ENCODE measurements at regions not wholly inside any gene's neighbourhood (a gene's known extent, or its start where the extent isn't known, plus 50 kb on each side); places are given as distances from the start of the nearest gene placed in this dataset.
A peak's percentile ranks its signal among the peaks of the same experiment; 100 is the strongest.

- DNase-seq: no peak
- intact Hi-C loops (cut with DNase I): no loop called here
Measured at GRCh38 chr4:23162275-23162674, 469.5 kb downstream of the GBA3 start.

- no peak for DNase-seq
- intact Hi-C loops (cut with DNase I): no loop called here
Measured at GRCh38 chr4:23161787-23162186, 469.1 kb downstream of the GBA3 start.

GRCh38 chr4:23153076-23153475 is 460.3 kb downstream of the GBA3 start:
- no peak for DNase-seq
- intact Hi-C loops (cut with DNase I): no loop called here

- no peak for DNase-seq
- intact Hi-C loops (cut with DNase I): no loop called here
Measured at GRCh38 chr4:23149815-23150214, 457.1 kb downstream of the GBA3 start.

GRCh38 chr4:23144707-23145106 is 452.0 kb downstream of the GBA3 start:
- intact Hi-C loops (cut with DNase I): no loop called here
- no peak for DNase-seq

GRCh38 chr4:23135792-23136645 is 443.3 kb downstream of the GBA3 start:
- peak in 14 of 42 donors; percentile 9 to 74 (median 38) for DNase-seq
- intact Hi-C loops (cut with DNase I): no loop called here

GRCh38 chr4:23134331-23134730 is 441.6 kb downstream of the GBA3 start:
- no peak for DNase-seq
- intact Hi-C loops (cut with DNase I): no loop called here

GRCh38 chr4:23130845-23131244 is 438.1 kb downstream of the GBA3 start:
- DNase-seq: no peak

GRCh38 chr4:23125118-23125517 is 432.4 kb downstream of the GBA3 start:
- no peak for DNase-seq
- intact Hi-C loops (cut with DNase I): no loop called here

More at GRCh38 chr4:23130845-23131244, 438.1 kb downstream of the GBA3 start:
- intact Hi-C loops (cut with DNase I): no loop called here

- no peak for DNase-seq
- intact Hi-C loops (cut with DNase I): no loop called here
Measured at GRCh38 chr4:23122666-23123400, 430.1 kb downstream of the GBA3 start.

- no peak for DNase-seq
Measured at GRCh38 chr4:23120374-23120773, 427.6 kb downstream of the GBA3 start.

GRCh38 chr4:23117826-23118225 is 425.1 kb downstream of the GBA3 start:
- intact Hi-C loops (cut with DNase I): no loop called here
- no peak for DNase-seq

More at GRCh38 chr4:23120374-23120773, 427.6 kb downstream of the GBA3 start:
- intact Hi-C loops (cut with DNase I): no loop called here

GRCh38 chr4:23114538-23114937 is 421.8 kb downstream of the GBA3 start:
- intact Hi-C loops (cut with DNase I): no loop called here
- no peak for DNase-seq

- intact Hi-C loops (cut with DNase I): no loop called here
- no peak for DNase-seq
Measured at GRCh38 chr4:23113104-23113503, 420.4 kb downstream of the GBA3 start.

GRCh38 chr4:23106516-23106915 is 413.8 kb downstream of the GBA3 start:
- DNase-seq: no peak
- intact Hi-C loops (cut with DNase I): no loop called here

GRCh38 chr4:23105759-23106370 is 413.1 kb downstream of the GBA3 start:
- intact Hi-C loops (cut with DNase I): no loop called here

GRCh38 chr4:23097251-23097650 is 404.5 kb downstream of the GBA3 start:
- intact Hi-C loops (cut with DNase I): no loop called here
- DNase-seq: no peak

More at GRCh38 chr4:23105759-23106370, 413.1 kb downstream of the GBA3 start:
- peak in 5 of 42 donors; percentile 3 to 42 (median 19) for DNase-seq

GRCh38 chr4:23091711-23092110 is 399.0 kb downstream of the GBA3 start:
- intact Hi-C loops (cut with DNase I): no loop called here
- DNase-seq: no peak

- no peak for DNase-seq
- intact Hi-C loops (cut with DNase I): no loop called here
Measured at GRCh38 chr4:23085249-23085568, 392.5 kb downstream of the GBA3 start.

Data from head of caudate nucleus (tissue), 42 donors.